ENCODE measurements at regions not wholly inside any gene's neighbourhood (a gene's known extent, or its start where the extent isn't known, plus 50 kb on each side); places are given as distances from the start of the nearest gene placed in this dataset.

DNA sequence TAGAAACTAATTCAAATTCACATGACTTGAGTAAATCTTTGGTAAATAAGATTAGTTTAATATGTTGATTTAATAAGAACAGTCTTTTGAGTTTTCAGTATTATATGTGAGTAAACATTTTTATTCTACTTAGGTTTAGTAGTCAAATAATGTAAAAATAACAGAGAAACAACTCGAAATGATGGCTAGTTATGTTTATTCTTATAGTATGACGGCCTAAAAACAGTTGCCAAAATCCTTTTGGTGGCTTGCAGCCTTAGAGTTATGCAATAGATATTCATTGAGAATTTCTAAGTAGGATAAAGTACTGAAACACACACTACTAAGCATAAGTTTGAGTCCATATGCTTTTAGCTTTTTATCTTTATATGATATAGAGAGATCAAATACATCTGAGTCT, 184.8 kb downstream of the GNAI1 start:
- dilution Hi-C loops (cut with MboI; ENCODE audit: extremely low pct_ligation_motif_present, low sequenced_read_pairs) = no loop called here

DNA sequence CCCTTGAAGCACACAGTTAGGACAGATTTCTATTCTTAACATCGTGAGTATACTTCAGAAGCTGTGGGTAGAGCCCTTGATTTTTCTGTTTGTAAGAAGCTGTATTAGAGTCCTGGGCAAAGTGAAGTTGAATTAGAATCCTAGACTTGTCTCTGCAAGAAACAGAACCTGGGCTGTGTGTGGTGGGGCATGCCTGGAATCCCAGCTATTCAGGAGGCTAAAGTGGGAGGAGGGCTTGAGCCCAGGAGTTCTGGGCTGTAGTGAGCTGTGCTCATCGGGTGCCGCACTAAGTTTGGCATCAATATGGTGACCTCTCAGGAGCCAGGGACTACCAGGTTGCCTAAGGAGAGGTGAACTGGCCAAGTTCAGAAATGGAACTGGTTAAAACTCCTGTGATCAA, 183.4 kb downstream of the GNAI1 start:
- no peak overlapping the region for H3K4me3 ChIP-seq (ENCODE audit: control insufficient read depth in 2 of 3, extremely low read depth in 1 of 3, insufficient read depth in 2 of 3, low read depth in 1 of 3, low read length in 3 of 3)
- no peaks in the 10 kb centered on the region for H3K79me2 ChIP-seq (ENCODE audit: control insufficient read depth, insufficient read depth, low read length)
- H3K9me3 ChIP-seq (ENCODE audit: control insufficient read depth, low read depth, low read length) = no peaks in the 10 kb centered on the region
- DNase-seq (ENCODE audit: low read depth, low spot score) = no peak
- dilution Hi-C loops (cut with MboI; ENCODE audit: extremely low pct_ligation_motif_present, low sequenced_read_pairs) = no loop called here
- H4K20me1 ChIP-seq (ENCODE audit: control insufficient read depth, extremely low read depth, insufficient read depth, low read length) = no peaks in the 10 kb centered on the region
- H3K4me2 ChIP-seq (ENCODE audit: control insufficient read depth, extremely low read depth, insufficient read depth, low read depth, low read length) = peak overlapping the region; percentile 13
- no peaks in the 10 kb centered on the region for H3K9me1 ChIP-seq (ENCODE audit: control insufficient read depth, extremely low read depth, insufficient read depth, low read length)
- H3K36me3 ChIP-seq (ENCODE audit: control insufficient read depth in 2 of 2, extremely low read depth in 1 of 2, insufficient read depth in 2 of 2, low read length in 2 of 2) = no peaks in the 10 kb centered on the region
- H2AFZ ChIP-seq (ENCODE audit: control insufficient read depth, low read length) = peak overlapping the region; percentile 45
- no peak overlapping the region for H3K27ac ChIP-seq (ENCODE audit: control insufficient read depth, insufficient read depth, low read length)
- H3K9ac ChIP-seq (ENCODE audit: control insufficient read depth, extremely low read depth, insufficient read depth, low read length) = no peak overlapping the region
- no peak for FAIRE-seq
- no peaks in the 10 kb centered on the region for H3K27me3 ChIP-seq (ENCODE audit: control insufficient read depth, extremely low read depth, insufficient read depth, low read length)
- H3K4me1 ChIP-seq (ENCODE audit: control insufficient read depth, extremely low read depth, insufficient read depth, low read length) = peaks cover 12% of the 10 kb centered on the region
- no peak for TF ChIP-seq EZH2 (IDR thresholded peaks at IDR 0.05; ENCODE audit: low read length)
- TF ChIP-seq, protein P1, sequence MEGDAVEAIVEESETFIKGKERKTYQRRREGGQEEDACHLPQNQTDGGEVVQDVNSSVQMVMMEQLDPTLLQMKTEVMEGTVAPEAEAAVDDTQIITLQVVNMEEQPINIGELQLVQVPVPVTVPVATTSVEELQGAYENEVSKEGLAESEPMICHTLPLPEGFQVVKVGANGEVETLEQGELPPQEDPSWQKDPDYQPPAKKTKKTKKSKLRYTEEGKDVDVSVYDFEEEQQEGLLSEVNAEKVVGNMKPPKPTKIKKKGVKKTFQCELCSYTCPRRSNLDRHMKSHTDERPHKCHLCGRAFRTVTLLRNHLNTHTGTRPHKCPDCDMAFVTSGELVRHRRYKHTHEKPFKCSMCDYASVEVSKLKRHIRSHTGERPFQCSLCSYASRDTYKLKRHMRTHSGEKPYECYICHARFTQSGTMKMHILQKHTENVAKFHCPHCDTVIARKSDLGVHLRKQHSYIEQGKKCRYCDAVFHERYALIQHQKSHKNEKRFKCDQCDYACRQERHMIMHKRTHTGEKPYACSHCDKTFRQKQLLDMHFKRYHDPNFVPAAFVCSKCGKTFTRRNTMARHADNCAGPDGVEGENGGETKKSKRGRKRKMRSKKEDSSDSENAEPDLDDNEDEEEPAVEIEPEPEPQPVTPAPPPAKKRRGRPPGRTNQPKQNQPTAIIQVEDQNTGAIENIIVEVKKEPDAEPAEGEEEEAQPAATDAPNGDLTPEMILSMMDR (optimal IDR thresholded peaks at IDR 0.05 in 1 of 3, IDR thresholded peaks at IDR 0.05 in 1 of 3, conservative IDR thresholded peaks at IDR 0.05 in 1 of 3; ENCODE audit: extremely low read depth in 1 of 3, insufficient read depth in 2 of 3, low read length in 3 of 3) = no peak

More for the DNA sequence above, 184.8 kb downstream of the GNAI1 start:
- Histone ChIP-seq H3K9me3 (ENCODE audit: control insufficient read depth, low read depth, low read length) (no peaks in the 10 kb centered on the region), H3K9ac (ENCODE audit: control insufficient read depth, extremely low read depth, insufficient read depth, low read length) (no peak overlapping the region), H2AFZ (ENCODE audit: control insufficient read depth, low read length) (no peak overlapping the region), H3K36me3 (ENCODE audit: control insufficient read depth in 2 of 2, extremely low read depth in 1 of 2, insufficient read depth in 2 of 2, low read length in 2 of 2) (no peaks in the 10 kb centered on the region), H3K79me2 (ENCODE audit: control insufficient read depth, insufficient read depth, low read length) (no peaks in the 10 kb centered on the region), H3K27me3 (ENCODE audit: control insufficient read depth, extremely low read depth, insufficient read depth, low read length) (no peaks in the 10 kb centered on the region), H3K27ac (ENCODE audit: control insufficient read depth, insufficient read depth, low read length) (no peak overlapping the region), H3K4me2 (ENCODE audit: control insufficient read depth, extremely low read depth, insufficient read depth, low read depth, low read length) (no peak overlapping the region), H4K20me1 (ENCODE audit: control insufficient read depth, extremely low read depth, insufficient read depth, low read length) (no peaks in the 10 kb centered on the region), H3K4me3 (ENCODE audit: control insufficient read depth in 2 of 3, extremely low read depth in 1 of 3, insufficient read depth in 2 of 3, low read depth in 1 of 3, low read length in 3 of 3) (no peak overlapping the region), H3K9me1 (ENCODE audit: control insufficient read depth, extremely low read depth, insufficient read depth, low read length) (no peaks in the 10 kb centered on the region), H3K4me1 (ENCODE audit: control insufficient read depth, extremely low read depth, insufficient read depth, low read length) (peaks cover 19% of the 10 kb centered on the region)
- FAIRE-seq (no peak), DNase-seq (ENCODE audit: low read depth, low spot score) (no peak)
- TF ChIP-seq, protein P1 (optimal IDR thresholded peaks at IDR 0.05 in 1 of 3, IDR thresholded peaks at IDR 0.05 in 1 of 3, conservative IDR thresholded peaks at IDR 0.05 in 1 of 3; ENCODE audit: extremely low read depth in 1 of 3, insufficient read depth in 2 of 3, low read length in 3 of 3) = no peak
- TF ChIP-seq EZH2 (IDR thresholded peaks at IDR 0.05; ENCODE audit: low read length) = no peak

Measured in keratinocyte (primary cell).